Upper lobe of right lung (tissue), 1 donor: ENCODE measurements at regions not wholly inside any gene's neighbourhood (a gene's known extent, or its start where the extent isn't known, plus 50 kb on each side); places are given as distances from the start of the nearest gene placed in this dataset.

ENCODE experiments used
- ATAC-seq: fragments of 200-7000 bp; cut with Tn5 transposase; one replicate; pipeline ENCODE4 v1.9.1; 2020; ENCODE audit warnings: mild to moderate bottlenecking, moderate library complexity
- DNase-seq: peaks from one replicate; pipeline ENCODE4 v3.0.0-alpha.2; 2020
- H3K27ac ChIP-seq: fragments of 200-600 bp; one replicate; pipeline ENCODE4 v1.8.0; 2022
- H3K27me3 ChIP-seq: fragments of 200-600 bp; one replicate; pipeline ENCODE4 v1.8.0; 2022; ENCODE audit warnings: mild to moderate bottlenecking
- H3K36me3 ChIP-seq: fragments of 200-600 bp; one replicate; pipeline ENCODE4 v1.8.0; 2022
- H3K4me1 ChIP-seq: fragments of 200-600 bp; one replicate; pipeline ENCODE4 v1.8.0; 2022
- H3K4me3 ChIP-seq: fragments of 200-600 bp; one replicate; pipeline ENCODE4 v1.8.0; 2022; ENCODE audit warnings: mild to moderate bottlenecking
- H3K9me3 ChIP-seq: fragments of 200-600 bp; one replicate; pipeline ENCODE4 v1.8.0; 2022
- intact Hi-C: fragments of 100-400 bp; cut with DNase I; formaldehyde crosslinking; loops from one replicate; pipeline ENCODE4 v1.11.0; 2022
- TF ChIP-seq, protein P1 (sequence below): fragments of 200-600 bp; IDR thresholded peaks from one replicate; pipeline ENCODE4 v1.8.0; 2022; ENCODE audit warnings: antibody characterized with exemption
- donor health status: DM: no; HTN: yes; CAD: no; lungs with severe emphysema.

DNA sequence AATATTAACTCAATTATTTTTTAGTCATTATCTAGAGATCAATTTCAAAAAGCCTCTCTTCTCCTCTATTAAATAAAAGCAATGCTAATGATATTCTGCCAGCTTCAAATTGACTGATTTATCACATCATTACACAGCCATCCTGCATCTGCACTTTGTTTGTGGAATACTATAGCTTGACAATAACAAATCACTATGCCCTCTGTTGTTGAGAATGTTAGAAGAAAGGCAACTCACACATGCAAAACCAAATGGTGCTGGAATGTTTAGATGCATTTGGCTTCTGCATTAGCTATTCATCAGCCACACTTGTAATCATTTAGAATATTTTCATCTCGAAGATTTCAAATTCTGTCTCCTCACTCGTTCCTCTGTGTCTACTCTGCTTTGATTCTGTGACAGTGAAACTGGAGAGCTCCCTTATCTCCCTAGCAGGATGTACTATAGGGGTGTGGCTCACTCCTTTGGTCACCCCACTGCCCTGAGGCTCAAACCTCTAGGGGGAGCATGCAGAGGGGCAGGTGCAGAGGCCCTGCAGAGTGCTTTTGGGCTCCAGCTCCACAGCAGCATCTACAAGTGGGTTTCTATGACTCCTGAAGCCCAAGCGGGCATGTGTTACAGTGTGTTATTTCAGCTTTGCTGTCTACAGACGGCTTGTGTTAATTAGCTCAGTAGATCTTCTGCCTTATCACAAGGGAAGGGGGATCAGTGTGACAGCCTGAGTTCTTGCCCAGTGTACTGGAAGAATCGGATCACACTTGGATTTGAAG, 454.1 kb upstream of the BCHE start:
- Histone ChIP-seq H3K4me3 (no peak overlapping the region), H3K27me3 (no peaks in the 10 kb centered on the region), H3K27ac (no peak overlapping the region), H3K36me3 (no peaks in the 10 kb centered on the region), H3K4me1 (no peaks in the 10 kb centered on the region), H3K9me3 (no peaks in the 10 kb centered on the region)
- intact Hi-C loops, result no loop called here
- TF ChIP-seq, protein P1, sequence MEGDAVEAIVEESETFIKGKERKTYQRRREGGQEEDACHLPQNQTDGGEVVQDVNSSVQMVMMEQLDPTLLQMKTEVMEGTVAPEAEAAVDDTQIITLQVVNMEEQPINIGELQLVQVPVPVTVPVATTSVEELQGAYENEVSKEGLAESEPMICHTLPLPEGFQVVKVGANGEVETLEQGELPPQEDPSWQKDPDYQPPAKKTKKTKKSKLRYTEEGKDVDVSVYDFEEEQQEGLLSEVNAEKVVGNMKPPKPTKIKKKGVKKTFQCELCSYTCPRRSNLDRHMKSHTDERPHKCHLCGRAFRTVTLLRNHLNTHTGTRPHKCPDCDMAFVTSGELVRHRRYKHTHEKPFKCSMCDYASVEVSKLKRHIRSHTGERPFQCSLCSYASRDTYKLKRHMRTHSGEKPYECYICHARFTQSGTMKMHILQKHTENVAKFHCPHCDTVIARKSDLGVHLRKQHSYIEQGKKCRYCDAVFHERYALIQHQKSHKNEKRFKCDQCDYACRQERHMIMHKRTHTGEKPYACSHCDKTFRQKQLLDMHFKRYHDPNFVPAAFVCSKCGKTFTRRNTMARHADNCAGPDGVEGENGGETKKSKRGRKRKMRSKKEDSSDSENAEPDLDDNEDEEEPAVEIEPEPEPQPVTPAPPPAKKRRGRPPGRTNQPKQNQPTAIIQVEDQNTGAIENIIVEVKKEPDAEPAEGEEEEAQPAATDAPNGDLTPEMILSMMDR, result no peak
- DNase-seq, result no peak
- no peak for ATAC-seq

DNA sequence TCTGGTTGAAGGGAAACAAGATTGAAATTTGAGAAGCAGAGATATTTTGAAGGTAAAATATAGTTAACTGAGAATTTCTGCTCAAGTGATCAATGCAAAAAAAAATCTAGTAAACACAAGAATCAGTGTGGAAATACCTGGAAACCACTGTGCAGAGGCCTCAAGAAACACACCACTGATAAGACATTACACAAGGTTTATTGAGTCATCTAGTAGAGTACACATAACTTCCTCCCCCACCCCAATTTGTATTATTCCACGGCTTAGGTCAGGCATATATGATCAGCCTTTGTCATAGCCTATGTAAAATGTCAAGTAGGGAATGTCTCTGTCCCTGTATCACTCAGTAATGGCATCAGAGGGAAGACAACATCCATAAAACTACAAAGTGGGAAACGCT, 447.8 kb upstream of the BCHE start:
- DNase-seq (no peak), ATAC-seq (no peak)
- no peaks in the 10 kb centered on the region for H3K4me1 ChIP-seq
- H3K4me3 ChIP-seq, result no peak overlapping the region
- no peak overlapping the region for H3K27ac ChIP-seq
- intact Hi-C loops, result no loop called here
- no peaks in the 10 kb centered on the region for H3K36me3 ChIP-seq
- H3K9me3 ChIP-seq, result no peaks in the 10 kb centered on the region
- TF ChIP-seq, protein P1, result no peak
- no peaks in the 10 kb centered on the region for H3K27me3 ChIP-seq

DNA sequence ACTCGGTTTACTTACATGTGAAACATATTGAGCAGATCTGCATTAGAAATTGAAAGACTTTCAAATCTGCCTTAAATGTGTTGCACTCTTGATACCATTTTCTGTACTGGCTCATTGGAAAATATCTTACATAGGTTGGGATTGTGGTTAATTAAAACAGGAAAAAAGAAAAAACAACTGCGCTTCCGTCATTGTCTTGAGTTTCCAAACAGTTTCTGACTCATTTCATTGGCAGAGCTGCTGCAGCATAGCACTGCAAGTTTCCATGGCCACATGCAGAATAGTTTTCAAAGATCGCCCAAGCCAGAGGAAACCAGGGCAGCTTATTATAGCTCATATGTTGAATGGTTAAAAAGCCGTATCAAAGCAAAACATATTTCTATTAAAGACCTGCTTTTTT, 446.6 kb upstream of the BCHE start:
- no peaks in the 10 kb centered on the region for H3K27me3 ChIP-seq
- ATAC-seq (no peak), DNase-seq (no peak)
- H3K4me3 ChIP-seq, result no peak overlapping the region
- no peaks in the 10 kb centered on the region for H3K36me3 ChIP-seq
- no peaks in the 10 kb centered on the region for H3K9me3 ChIP-seq
- intact Hi-C loops, result no loop called here
- TF ChIP-seq, protein P1, result no peak
- H3K4me1 ChIP-seq, result no peaks in the 10 kb centered on the region
- no peak overlapping the region for H3K27ac ChIP-seq

DNA sequence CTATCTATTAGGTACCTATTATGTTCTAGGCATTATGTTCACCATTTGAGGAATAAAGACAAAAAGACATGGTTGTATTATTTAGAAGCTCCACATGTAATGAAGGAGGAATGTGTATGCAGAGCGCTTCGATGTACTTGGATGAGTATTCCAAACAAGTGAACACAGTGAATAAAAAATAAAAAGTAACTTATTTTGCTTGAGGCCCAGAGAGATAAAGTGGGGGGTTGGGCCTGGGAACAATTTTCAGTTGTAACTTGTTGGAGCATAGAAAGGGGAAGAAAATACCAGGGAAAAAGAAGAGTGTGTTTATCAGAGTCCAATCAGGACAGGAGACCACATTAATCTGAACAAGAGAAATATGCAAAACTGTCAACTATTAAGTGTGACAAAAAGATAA, 445.7 kb upstream of the BCHE start:
- Histone ChIP-seq H3K9me3 (no peaks in the 10 kb centered on the region), H3K36me3 (no peaks in the 10 kb centered on the region), H3K4me3 (no peak overlapping the region), H3K27me3 (no peaks in the 10 kb centered on the region), H3K4me1 (no peaks in the 10 kb centered on the region), H3K27ac (no peak overlapping the region)
- TF ChIP-seq, protein P1, result no peak
- DNase-seq, result no peak
- no peak for ATAC-seq
- intact Hi-C loops, result no loop called here

DNA sequence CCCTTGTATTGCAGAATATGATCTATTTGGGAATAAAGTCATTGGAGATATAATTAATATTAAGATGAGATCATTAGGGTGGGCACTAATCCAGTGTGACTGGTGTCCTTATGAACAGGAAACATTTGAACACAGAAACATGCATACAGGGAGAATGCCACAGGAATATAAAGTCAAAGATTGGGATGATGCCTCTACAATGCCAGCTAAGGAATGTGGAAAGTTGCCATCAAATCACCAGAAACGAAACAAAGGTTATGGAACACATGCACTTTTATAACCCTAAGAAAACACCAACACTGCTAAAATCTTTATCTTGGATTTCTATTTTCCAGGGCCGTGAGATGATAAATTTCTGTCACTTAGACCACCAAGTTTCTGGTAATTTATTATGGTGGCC, 442.4 kb upstream of the BCHE start:
- DNase-seq, result no peak
- H3K36me3 ChIP-seq, result no peaks in the 10 kb centered on the region
- H3K9me3 ChIP-seq, result no peaks in the 10 kb centered on the region
- no peaks in the 10 kb centered on the region for H3K4me1 ChIP-seq
- H3K4me3 ChIP-seq, result no peak overlapping the region
- no peaks in the 10 kb centered on the region for H3K27me3 ChIP-seq
- TF ChIP-seq, protein P1, result no peak
- H3K27ac ChIP-seq, result no peak overlapping the region
- intact Hi-C loops, result no loop called here
- no peak for ATAC-seq

DNA sequence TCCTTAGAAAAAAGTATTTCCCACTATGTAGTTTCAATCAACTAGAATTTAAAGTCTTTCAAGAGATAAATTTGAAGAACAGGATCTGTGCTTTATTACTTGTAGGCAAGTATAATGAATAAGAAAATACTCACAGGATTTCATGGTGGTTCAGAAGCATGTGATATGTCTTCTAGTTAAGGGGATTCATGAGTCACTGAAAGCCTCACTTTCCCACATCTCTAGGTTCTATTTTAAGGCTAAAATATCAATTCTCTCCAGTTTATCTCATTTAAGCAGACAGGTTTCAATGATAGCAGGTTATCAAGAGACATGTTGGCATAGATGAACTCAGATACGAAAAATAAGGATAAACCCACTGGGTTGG, 437.8 kb upstream of the BCHE start:
- Histone ChIP-seq H3K27me3 (no peaks in the 10 kb centered on the region), H3K27ac (no peak overlapping the region), H3K4me3 (no peak overlapping the region), H3K36me3 (no peaks in the 10 kb centered on the region), H3K9me3 (no peaks in the 10 kb centered on the region), H3K4me1 (no peaks in the 10 kb centered on the region)
- TF ChIP-seq, protein P1, result no peak
- DNase-seq (no peak), ATAC-seq (no peak)
- intact Hi-C loops, result no loop called here
